Keratinocyte (primary cell): ENCODE measurements at regions not wholly inside any gene's neighbourhood (a gene's known extent, or its start where the extent isn't known, plus 50 kb on each side); places are given as distances from the start of the nearest gene placed in this dataset.

Source experiments
- DNase-seq: peaks from one replicate; pipeline ENCODE4 v3.0.0-alpha.2; 2011; ENCODE audit warnings: low read depth, missing footprints, low spot score
- FAIRE-seq: peaks from 2 replicates; lab custom pipeline; 2011; peaks lifted over from hg19 to GRCh38; lab: Jason Lieb, UNC
- H2AFZ ChIP-seq: 2 replicates; pipeline ENCODE4 v1.6.0; 2012; ENCODE audit warnings: low read length, control low read depth, inconsistent platforms; ENCODE audit not compliant: control insufficient read depth
- H3K27ac ChIP-seq: 2 replicates; pipeline ENCODE4 v1.5.1; 2011; ENCODE audit warnings: low read length; ENCODE audit not compliant: control insufficient read depth, insufficient read depth
- H3K27me3 ChIP-seq: 3 replicates; pipeline ENCODE4 v1.6.0; 2011; ENCODE audit warnings: low read length; ENCODE audit not compliant: control insufficient read depth, insufficient read depth; ENCODE audit errors: extremely low read depth
- H3K36me3 ChIP-seq, 2 experiments: 2 replicates in 1 of 2; 3 replicates in 1 of 2; pipeline ENCODE4 v1.5.1; 2011; ENCODE audit warnings: low read length in 2 of 2, mild to moderate bottlenecking in 1 of 2; ENCODE audit not compliant: control insufficient read depth in 2 of 2, insufficient read depth in 2 of 2; ENCODE audit errors: extremely low read depth in 1 of 2
- H3K4me1 ChIP-seq: 3 replicates; pipeline ENCODE4 v1.5.1; 2011; ENCODE audit warnings: low read length; ENCODE audit not compliant: control insufficient read depth, insufficient read depth; ENCODE audit errors: extremely low read depth
- H3K4me2 ChIP-seq: 3 replicates; pipeline ENCODE4 v1.6.0; 2011; ENCODE audit warnings: low read depth, low read length; ENCODE audit not compliant: control insufficient read depth, insufficient read depth; ENCODE audit errors: extremely low read depth
- H3K4me3 ChIP-seq, 3 experiments: fragments of 200-600 bp in 1 of 3; sonication (generic) in 1 of 3; 2 replicates in 2 of 3; 3 replicates in 1 of 3; pipeline ENCODE4 v1.5.1; 2011 to 2016; ENCODE audit warnings: low read length in 3 of 3, mild to moderate bottlenecking in 3 of 3, control low read depth in 2 of 3, inconsistent platforms in 1 of 3, low read depth in 1 of 3, mixed read lengths in 1 of 3, mixed run types in 1 of 3, moderate library complexity in 1 of 3; ENCODE audit not compliant: control insufficient read depth in 2 of 3, insufficient read depth in 2 of 3; ENCODE audit errors: extremely low read depth in 1 of 3
- H3K79me2 ChIP-seq: 2 replicates; pipeline ENCODE4 v1.6.0; 2012; ENCODE audit warnings: low read length; ENCODE audit not compliant: control insufficient read depth, insufficient read depth
- H3K9ac ChIP-seq: 3 replicates; pipeline ENCODE4 v1.6.0; 2011; ENCODE audit warnings: low read length; ENCODE audit not compliant: control insufficient read depth, insufficient read depth; ENCODE audit errors: extremely low read depth
- H3K9me1 ChIP-seq: 3 replicates; pipeline ENCODE4 v1.6.0; 2011; ENCODE audit warnings: low read length; ENCODE audit not compliant: control insufficient read depth, insufficient read depth; ENCODE audit errors: extremely low read depth
- H3K9me3 ChIP-seq: 2 replicates; pipeline ENCODE4 v1.5.1; 2012; ENCODE audit warnings: low read depth, low read length; ENCODE audit not compliant: control insufficient read depth
- H4K20me1 ChIP-seq: 3 replicates; pipeline ENCODE4 v1.6.0; 2011; ENCODE audit warnings: low read length; ENCODE audit not compliant: control insufficient read depth, insufficient read depth; ENCODE audit errors: extremely low read depth
- CTCF ChIP-seq, 3 experiments: IDR thresholded peaks in 1 of 3; conservative IDR thresholded peaks in 1 of 3; optimal IDR thresholded peaks in 1 of 3; 2 replicates in 2 of 3; 3 replicates in 1 of 3; pipeline versions ENCODE3 to v1.5.1; 2011; ENCODE audit warnings: low read length in 3 of 3, mild to moderate bottlenecking in 3 of 3, moderate library complexity in 2 of 3, control low read depth in 1 of 3, inconsistent platforms in 1 of 3; ENCODE audit not compliant: insufficient read depth in 2 of 3; ENCODE audit errors: extremely low read depth in 1 of 3
- EZH2 ChIP-seq: IDR thresholded peaks from one replicate; pipeline ENCODE4 v1.6.1; 2012; ENCODE audit warnings: inconsistent platforms, mild to moderate bottlenecking, low read length, moderate library complexity
- dilution Hi-C: fragments of 300-500 bp; cut with MboI; formaldehyde crosslinking; loops from one replicate; pipeline ENCODE4 v1.7.0; 2020; ENCODE audit warnings: low sequenced_read_pairs; ENCODE audit not compliant: extremely low pct_ligation_motif_present

- TF ChIP-seq EZH2, result no peak
- no peak for TF ChIP-seq CTCF (optimal IDR thresholded peaks at IDR 0.05 in 1 of 3, IDR thresholded peaks at IDR 0.05 in 1 of 3, conservative IDR thresholded peaks at IDR 0.05 in 1 of 3; ENCODE audit: extremely low read depth in 1 of 3, insufficient read depth in 2 of 3, low read length in 3 of 3)
- Histone ChIP-seq H3K36me3 (no peaks in the 10 kb centered on the region), H3K27me3 (no peaks in the 10 kb centered on the region), H3K79me2 (no peaks in the 10 kb centered on the region), H3K9ac (no peak overlapping the region), H3K4me2 (peak overlapping the region; percentile 9), H3K4me1 (peaks cover 27% of the 10 kb centered on the region), H3K9me3 (no peaks in the 10 kb centered on the region), H3K9me1 (no peaks in the 10 kb centered on the region), H2AFZ (no peak overlapping the region), H4K20me1 (no peaks in the 10 kb centered on the region), H3K4me3 (no peak overlapping the region), H3K27ac (no peak overlapping the region)
- DNase-seq (no peak), FAIRE-seq (peak; percentile 75)
- dilution Hi-C loops, result no loop called here
Measured at GRCh38 chr15:35305946-35306345, 220.9 kb upstream of the NANOGP8 start.

DNA sequence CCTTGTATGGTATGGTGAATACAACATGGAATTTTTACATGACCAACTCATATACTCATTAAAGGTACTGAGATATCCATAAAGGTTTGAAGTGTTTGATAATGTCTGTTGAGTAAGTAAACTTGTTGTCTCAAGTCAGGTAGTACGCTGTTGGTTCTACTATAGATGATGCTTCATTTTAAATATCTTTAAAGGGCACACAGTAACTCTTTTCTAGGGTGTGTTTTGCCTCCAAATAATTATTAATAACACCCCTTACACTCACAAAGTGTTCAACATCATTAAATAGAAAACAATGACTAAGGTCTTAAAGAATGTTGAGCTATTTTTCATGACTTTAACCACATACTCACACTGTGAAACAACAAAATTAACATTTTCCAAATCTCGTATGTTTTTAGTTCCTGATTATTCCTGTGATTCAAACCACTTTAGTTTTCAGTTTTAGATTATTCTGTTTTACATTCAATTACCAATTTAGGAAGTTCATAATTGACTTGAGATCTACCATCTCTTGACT is 220.0 kb upstream of the NANOGP8 start:
- dilution Hi-C loops, result no loop called here
- TF ChIP-seq EZH2, result no peak
- TF ChIP-seq CTCF (optimal IDR thresholded peaks at IDR 0.05 in 1 of 3, IDR thresholded peaks at IDR 0.05 in 1 of 3, conservative IDR thresholded peaks at IDR 0.05 in 1 of 3; ENCODE audit: extremely low read depth in 1 of 3, insufficient read depth in 2 of 3, low read length in 3 of 3), result no peak
- H3K27me3 ChIP-seq, result no peaks in the 10 kb centered on the region
- no peak overlapping the region for H3K4me3 ChIP-seq
- no peak overlapping the region for H3K27ac ChIP-seq
- H2AFZ ChIP-seq, result no peak overlapping the region
- H3K4me1 ChIP-seq, result peaks cover 27% of the 10 kb centered on the region
- FAIRE-seq (no peak), DNase-seq (no peak)
- no peaks in the 10 kb centered on the region for H3K79me2 ChIP-seq
- no peaks in the 10 kb centered on the region for H3K9me3 ChIP-seq
- H3K9ac ChIP-seq, result no peak overlapping the region
- no peaks in the 10 kb centered on the region for H3K9me1 ChIP-seq
- H3K4me2 ChIP-seq, result no peak overlapping the region
- no peaks in the 10 kb centered on the region for H3K36me3 ChIP-seq
- no peaks in the 10 kb centered on the region for H4K20me1 ChIP-seq
